ENCODE measurements at regions not wholly inside any gene's neighbourhood (a gene's known extent, or its start where the extent isn't known, plus 50 kb on each side); places are given as distances from the start of the nearest gene placed in this dataset.

DNA sequence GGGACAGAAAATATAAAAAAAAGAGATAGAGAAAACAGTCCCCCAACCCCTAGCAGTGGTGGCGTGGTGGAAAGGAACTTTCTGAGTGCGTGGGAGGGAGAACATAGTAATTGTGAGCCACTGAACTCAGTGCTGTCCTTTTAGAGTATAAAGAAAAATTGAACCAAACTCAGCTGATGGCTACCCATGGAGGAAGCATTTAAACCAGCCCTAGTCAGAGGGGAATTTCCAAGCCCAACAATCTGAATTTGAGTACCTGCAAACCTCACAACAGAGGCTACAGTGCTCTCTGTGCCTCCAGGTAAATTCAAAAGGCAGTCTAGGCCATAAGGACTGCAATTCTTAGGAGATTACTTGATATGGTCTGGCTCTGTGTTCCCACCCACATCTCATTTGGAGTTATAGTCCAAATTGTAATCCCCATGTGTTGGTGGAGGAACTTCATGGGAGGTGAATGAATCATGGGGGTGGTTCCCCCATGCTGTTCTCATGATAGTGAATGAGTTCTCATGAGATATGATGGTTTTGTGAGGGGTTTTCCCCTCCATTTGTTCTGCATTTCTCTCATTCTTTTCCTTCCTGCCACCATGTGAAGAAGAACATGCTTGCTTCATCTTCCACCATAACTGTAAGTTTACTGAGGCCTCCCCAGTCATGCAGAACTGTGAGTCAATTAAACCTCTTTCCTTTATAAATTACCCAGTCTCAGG is 687.8 kb downstream of the FAM181B start:
- H3K9me3 ChIP-seq (ENCODE audit: control insufficient read depth in 1 of 2, insufficient read depth in 1 of 2, low read length in 2 of 2): peaks cover 0 to 12% of the 10 kb centered on the region in 2 experiments
- no peaks in the 10 kb centered on the region for H3K4me1 ChIP-seq (ENCODE audit: insufficient read depth, low read length)
- H3K4me3 Mint-ChIP-seq: no peak overlapping the region
- H3K27ac ChIP-seq (ENCODE audit: low read depth in 1 of 2, low read length in 2 of 2): no peak overlapping the region
- no peak overlapping the region for H3K27ac Mint-ChIP-seq
- H3K27me3 Mint-ChIP-seq: no peaks in the 10 kb centered on the region
- H3K4me1 Mint-ChIP-seq (ENCODE audit: low read depth): no peaks in the 10 kb centered on the region
- DNase-seq (no peak), ATAC-seq (ENCODE audit: poor library complexity) (no peak)
- POLR2A ChIA-PET: no interaction called here
- peaks cover 3% of the 10 kb centered on the region for H3K9me3 Mint-ChIP-seq
- no peaks in the 10 kb centered on the region for H3K36me3 Mint-ChIP-seq (ENCODE audit: low read depth)
- no peak overlapping the region for H3K4me3 ChIP-seq (ENCODE audit: low read length)
- no peaks in the 10 kb centered on the region for H3K27me3 ChIP-seq (ENCODE audit: control insufficient read depth in 1 of 2, insufficient read depth in 2 of 2, low read length in 2 of 2)
- CTCF ChIA-PET: no interaction called here
- H3K36me3 ChIP-seq (ENCODE audit: insufficient read depth, low read length): no peaks in the 10 kb centered on the region
- TF ChIP-seq, protein P1, sequence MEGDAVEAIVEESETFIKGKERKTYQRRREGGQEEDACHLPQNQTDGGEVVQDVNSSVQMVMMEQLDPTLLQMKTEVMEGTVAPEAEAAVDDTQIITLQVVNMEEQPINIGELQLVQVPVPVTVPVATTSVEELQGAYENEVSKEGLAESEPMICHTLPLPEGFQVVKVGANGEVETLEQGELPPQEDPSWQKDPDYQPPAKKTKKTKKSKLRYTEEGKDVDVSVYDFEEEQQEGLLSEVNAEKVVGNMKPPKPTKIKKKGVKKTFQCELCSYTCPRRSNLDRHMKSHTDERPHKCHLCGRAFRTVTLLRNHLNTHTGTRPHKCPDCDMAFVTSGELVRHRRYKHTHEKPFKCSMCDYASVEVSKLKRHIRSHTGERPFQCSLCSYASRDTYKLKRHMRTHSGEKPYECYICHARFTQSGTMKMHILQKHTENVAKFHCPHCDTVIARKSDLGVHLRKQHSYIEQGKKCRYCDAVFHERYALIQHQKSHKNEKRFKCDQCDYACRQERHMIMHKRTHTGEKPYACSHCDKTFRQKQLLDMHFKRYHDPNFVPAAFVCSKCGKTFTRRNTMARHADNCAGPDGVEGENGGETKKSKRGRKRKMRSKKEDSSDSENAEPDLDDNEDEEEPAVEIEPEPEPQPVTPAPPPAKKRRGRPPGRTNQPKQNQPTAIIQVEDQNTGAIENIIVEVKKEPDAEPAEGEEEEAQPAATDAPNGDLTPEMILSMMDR (IDR thresholded peaks at IDR 0.05): no peak
- intact Hi-C loops (cut with DNase I, micrococcal nuclease): no loop called here

DNA sequence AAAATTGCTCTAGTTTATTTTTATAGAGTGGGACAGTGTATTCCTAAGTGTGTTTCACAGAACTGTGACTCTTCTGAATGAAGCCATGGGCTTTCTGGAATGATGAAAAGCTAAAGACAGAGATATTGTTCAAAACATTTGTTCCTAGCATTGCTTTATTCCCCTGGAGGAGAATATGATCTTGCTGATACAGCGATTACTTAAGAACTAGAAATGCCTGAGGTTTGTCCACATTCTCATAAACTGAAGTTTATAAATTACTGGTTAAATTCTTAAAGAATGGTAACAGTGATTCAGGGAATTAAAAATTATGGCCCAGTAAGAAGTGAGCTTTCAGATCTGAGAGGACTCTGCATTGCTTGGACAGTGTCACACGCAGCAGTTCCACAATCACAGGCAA is 690.3 kb downstream of the FAM181B start:
- Histone ChIP-seq H3K4me3 (ENCODE audit: low read length) (no peak overlapping the region), H3K27me3 (ENCODE audit: control insufficient read depth in 1 of 2, insufficient read depth in 2 of 2, low read length in 2 of 2) (no peaks in the 10 kb centered on the region), H3K9me3 (ENCODE audit: control insufficient read depth in 1 of 2, insufficient read depth in 1 of 2, low read length in 2 of 2) (peaks cover 0 to 6% of the 10 kb centered on the region in 2 experiments), H3K27ac (ENCODE audit: low read depth in 1 of 2, low read length in 2 of 2) (no peak overlapping the region), H3K36me3 (ENCODE audit: insufficient read depth, low read length) (no peaks in the 10 kb centered on the region), H3K4me1 (ENCODE audit: insufficient read depth, low read length) (no peaks in the 10 kb centered on the region)
- intact Hi-C loops (cut with DNase I, micrococcal nuclease): no loop called here
- TF ChIP-seq, protein P1 (IDR thresholded peaks at IDR 0.05): no peak
- POLR2A ChIA-PET: no interaction called here
- Mint-ChIP-seq H3K36me3 (ENCODE audit: low read depth) (no peaks in the 10 kb centered on the region), H3K27ac (no peak overlapping the region), H3K27me3 (no peaks in the 10 kb centered on the region), H3K9me3 (peaks cover 3% of the 10 kb centered on the region), H3K4me3 (no peak overlapping the region), H3K4me1 (ENCODE audit: low read depth) (no peaks in the 10 kb centered on the region)
- ATAC-seq (ENCODE audit: poor library complexity) (no peak), DNase-seq (no peak)
- CTCF ChIA-PET: no interaction called here

DNA sequence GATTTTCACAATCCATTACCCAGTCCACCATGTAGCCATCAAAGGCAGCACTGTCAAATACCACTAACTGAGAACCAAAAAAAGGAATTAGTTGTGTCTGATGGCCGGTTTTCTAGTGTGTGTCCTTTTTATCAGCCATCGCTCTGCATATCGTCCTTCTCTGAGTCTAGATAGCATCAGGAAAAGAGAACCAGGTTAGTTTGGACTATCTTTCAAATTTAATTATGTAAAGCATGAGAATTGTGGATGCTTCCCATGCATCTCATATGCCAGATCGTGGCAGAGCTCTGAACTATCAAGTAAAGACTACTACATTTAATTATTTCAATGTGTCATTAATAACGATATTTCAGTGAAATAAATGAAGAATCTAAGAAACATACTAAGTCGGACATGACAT is 691.9 kb downstream of the FAM181B start:
- H3K36me3 ChIP-seq (ENCODE audit: insufficient read depth, low read length): no peaks in the 10 kb centered on the region
- ChIA-PET POLR2A (no interaction called here), CTCF (interaction anchor here (1.0 kb wide), 1 partner anchor 9 kb away, joined by 3 read pairs; no protein-coding TSS in a partner anchor)
- no peak overlapping the region for H3K27ac ChIP-seq (ENCODE audit: low read depth in 1 of 2, low read length in 2 of 2)
- H3K4me1 ChIP-seq (ENCODE audit: insufficient read depth, low read length): no peaks in the 10 kb centered on the region
- Mint-ChIP-seq H3K27ac (no peak overlapping the region), H3K9me3 (peaks cover 3% of the 10 kb centered on the region), H3K27me3 (no peaks in the 10 kb centered on the region), H3K36me3 (ENCODE audit: low read depth) (no peaks in the 10 kb centered on the region), H3K4me1 (ENCODE audit: low read depth) (no peaks in the 10 kb centered on the region), H3K4me3 (no peak overlapping the region)
- no peak for ATAC-seq (ENCODE audit: poor library complexity)
- H3K27me3 ChIP-seq (ENCODE audit: control insufficient read depth in 1 of 2, insufficient read depth in 2 of 2, low read length in 2 of 2): no peaks in the 10 kb centered on the region
- H3K4me3 ChIP-seq (ENCODE audit: low read length): no peak overlapping the region
- DNase-seq: no peak
- intact Hi-C loops (cut with DNase I, micrococcal nuclease): no loop called here
- no peaks in the 10 kb centered on the region for H3K9me3 ChIP-seq (ENCODE audit: control insufficient read depth in 1 of 2, insufficient read depth in 1 of 2, low read length in 2 of 2)
- TF ChIP-seq, protein P1 (IDR thresholded peaks at IDR 0.05): no peak

Data from CD4-positive, alpha-beta T cell (primary cell).